ENCODE measurements at regions not wholly inside any gene's neighbourhood (a gene's known extent, or its start where the extent isn't known, plus 50 kb on each side); places are given as distances from the start of the nearest gene placed in this dataset.
"Not testable (repeated sequence)": the region's sequence is repeated elsewhere in the genome, so short reads cannot be mapped to it uniquely, and the experiment has no call there.

- TF ChIP-seq PPARA (CRISPR knock-in tag; IDR thresholded peaks at IDR 0.05; ENCODE audit: borderline replicate concordance), result no peak
- no peak for TF ChIP-seq SNAI2 (CRISPR knock-in tag; IDR thresholded peaks at IDR 0.05)
- TF ChIP-seq ZNF565 (CRISPR knock-in tag; conservative IDR thresholded peaks at IDR 0.05; ENCODE audit: low read depth), result no peak
- no peak for TF ChIP-seq ISL1 (CRISPR knock-in tag; IDR thresholded peaks at IDR 0.05)
- TF ChIP-seq ZFP30 (CRISPR knock-in tag; IDR thresholded peaks at IDR 0.05), result no peak
- no peak for ATAC-seq
Measured at GRCh38 chr2:44071454-44072046, 75.8 kb upstream of the LRPPRC start.

DNA sequence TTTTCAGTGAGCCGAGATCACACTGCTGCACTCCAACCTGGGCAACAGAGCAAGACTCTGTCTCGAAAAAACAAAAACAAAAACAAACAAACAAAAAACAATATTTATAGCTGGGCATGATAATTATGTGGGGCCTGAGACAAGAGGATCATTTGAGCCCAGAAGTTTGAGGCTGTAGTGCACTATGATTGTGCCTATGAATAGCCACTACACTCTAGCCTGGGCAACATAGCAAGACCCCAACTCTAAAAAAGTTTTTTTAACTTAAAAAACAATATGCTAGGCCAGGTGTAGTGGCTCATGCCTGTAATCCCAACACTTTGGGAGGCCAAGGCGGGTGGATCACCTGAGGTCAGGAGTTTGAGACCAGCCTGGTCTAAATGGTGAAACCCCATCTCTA lies 77.9 kb upstream of the LRPPRC start:
- not testable (repeated sequence) for ATAC-seq

DNA sequence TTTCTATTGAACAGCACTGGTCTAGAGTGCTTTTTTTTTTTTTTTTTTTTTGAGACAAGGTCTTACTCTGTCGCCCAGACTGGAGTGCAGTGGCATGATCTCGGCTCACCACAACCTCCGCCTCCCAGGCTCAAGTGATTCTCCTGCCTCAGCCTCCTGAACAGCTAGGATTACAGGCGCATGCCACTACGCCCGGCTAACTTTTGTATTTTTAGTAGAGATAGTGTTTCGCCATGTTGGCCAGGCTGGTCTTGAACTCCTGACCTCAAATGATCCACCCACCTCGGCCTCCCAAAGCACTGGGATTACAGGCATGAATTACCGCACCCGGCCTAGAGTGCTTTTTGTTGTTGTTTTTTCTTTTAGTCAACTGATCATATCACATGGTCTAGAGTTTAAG lies 79.0 kb upstream of the LRPPRC start:
- ATAC-seq, result not testable (repeated sequence)

DNA sequence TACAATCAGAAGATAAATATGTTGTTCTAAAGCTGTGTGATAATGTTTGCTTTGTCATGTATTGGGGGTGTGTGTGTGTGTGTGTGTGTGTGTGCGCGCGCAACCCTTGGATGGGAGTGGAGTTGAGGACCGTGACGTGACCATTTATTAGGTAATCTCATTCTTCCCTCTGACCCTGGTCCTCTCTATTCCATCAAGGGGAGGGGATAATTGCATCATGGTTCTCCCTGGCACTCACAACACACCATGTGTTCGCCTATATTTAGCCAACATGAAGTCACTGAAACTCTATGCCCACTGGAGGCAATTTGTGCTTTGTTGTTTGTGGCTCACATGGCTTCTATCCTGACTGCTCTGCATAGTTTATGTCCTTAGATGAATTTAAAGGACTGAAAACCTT lies 79.8 kb upstream of the LRPPRC start:
- no peak for TF ChIP-seq ZFP3 (CRISPR knock-in tag; IDR thresholded peaks at IDR 0.05)
- TF ChIP-seq PPARA (CRISPR knock-in tag; IDR thresholded peaks at IDR 0.05; ENCODE audit: borderline replicate concordance), result no peak
- TF ChIP-seq, protein P1, sequence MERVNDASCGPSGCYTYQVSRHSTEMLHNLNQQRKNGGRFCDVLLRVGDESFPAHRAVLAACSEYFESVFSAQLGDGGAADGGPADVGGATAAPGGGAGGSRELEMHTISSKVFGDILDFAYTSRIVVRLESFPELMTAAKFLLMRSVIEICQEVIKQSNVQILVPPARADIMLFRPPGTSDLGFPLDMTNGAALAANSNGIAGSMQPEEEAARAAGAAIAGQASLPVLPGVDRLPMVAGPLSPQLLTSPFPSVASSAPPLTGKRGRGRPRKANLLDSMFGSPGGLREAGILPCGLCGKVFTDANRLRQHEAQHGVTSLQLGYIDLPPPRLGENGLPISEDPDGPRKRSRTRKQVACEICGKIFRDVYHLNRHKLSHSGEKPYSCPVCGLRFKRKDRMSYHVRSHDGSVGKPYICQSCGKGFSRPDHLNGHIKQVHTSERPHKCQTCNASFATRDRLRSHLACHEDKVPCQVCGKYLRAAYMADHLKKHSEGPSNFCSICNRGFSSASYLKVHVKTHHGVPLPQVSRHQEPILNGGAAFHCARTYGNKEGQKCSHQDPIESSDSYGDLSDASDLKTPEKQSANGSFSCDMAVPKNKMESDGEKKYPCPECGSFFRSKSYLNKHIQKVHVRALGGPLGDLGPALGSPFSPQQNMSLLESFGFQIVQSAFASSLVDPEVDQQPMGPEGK (CRISPR knock-in tag; IDR thresholded peaks at IDR 0.05; ENCODE audit: borderline replicate concordance), result no peak
- TF ChIP-seq SNAI2 (CRISPR knock-in tag; IDR thresholded peaks at IDR 0.05), result no peak
- ATAC-seq, result peak; percentile 65

- no peak for TF ChIP-seq TCF4 (CRISPR knock-in tag; IDR thresholded peaks at IDR 0.05; ENCODE audit: borderline replicate concordance)
- no peak for TF ChIP-seq PPARA (CRISPR knock-in tag; IDR thresholded peaks at IDR 0.05; ENCODE audit: borderline replicate concordance)
- TF ChIP-seq SNAI2 (CRISPR knock-in tag; IDR thresholded peaks at IDR 0.05), result no peak
- TF ChIP-seq CSRNP3 (CRISPR knock-in tag; IDR thresholded peaks at IDR 0.05), result no peak
- TF ChIP-seq, protein P2, sequence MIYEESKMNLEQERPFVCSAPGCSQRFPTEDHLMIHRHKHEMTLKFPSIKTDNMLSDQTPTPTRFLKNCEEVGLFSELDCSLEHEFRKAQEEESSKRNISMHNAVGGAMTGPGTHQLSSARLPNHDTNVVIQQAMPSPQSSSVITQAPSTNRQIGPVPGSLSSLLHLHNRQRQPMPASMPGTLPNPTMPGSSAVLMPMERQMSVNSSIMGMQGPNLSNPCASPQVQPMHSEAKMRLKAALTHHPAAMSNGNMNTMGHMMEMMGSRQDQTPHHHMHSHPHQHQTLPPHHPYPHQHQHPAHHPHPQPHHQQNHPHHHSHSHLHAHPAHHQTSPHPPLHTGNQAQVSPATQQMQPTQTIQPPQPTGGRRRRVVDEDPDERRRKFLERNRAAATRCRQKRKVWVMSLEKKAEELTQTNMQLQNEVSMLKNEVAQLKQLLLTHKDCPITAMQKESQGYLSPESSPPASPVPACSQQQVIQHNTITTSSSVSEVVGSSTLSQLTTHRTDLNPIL (CRISPR knock-in tag; IDR thresholded peaks at IDR 0.05; ENCODE audit: low read depth), result no peak
- TF ChIP-seq, protein P3, sequence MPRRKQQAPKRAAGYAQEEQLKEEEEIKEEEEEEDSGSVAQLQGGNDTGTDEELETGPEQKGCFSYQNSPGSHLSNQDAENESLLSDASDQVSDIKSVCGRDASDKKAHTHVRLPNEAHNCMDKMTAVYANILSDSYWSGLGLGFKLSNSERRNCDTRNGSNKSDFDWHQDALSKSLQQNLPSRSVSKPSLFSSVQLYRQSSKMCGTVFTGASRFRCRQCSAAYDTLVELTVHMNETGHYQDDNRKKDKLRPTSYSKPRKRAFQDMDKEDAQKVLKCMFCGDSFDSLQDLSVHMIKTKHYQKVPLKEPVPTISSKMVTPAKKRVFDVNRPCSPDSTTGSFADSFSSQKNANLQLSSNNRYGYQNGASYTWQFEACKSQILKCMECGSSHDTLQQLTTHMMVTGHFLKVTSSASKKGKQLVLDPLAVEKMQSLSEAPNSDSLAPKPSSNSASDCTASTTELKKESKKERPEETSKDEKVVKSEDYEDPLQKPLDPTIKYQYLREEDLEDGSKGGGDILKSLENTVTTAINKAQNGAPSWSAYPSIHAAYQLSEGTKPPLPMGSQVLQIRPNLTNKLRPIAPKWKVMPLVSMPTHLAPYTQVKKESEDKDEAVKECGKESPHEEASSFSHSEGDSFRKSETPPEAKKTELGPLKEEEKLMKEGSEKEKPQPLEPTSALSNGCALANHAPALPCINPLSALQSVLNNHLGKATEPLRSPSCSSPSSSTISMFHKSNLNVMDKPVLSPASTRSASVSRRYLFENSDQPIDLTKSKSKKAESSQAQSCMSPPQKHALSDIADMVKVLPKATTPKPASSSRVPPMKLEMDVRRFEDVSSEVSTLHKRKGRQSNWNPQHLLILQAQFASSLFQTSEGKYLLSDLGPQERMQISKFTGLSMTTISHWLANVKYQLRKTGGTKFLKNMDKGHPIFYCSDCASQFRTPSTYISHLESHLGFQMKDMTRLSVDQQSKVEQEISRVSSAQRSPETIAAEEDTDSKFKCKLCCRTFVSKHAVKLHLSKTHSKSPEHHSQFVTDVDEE (CRISPR knock-in tag; IDR thresholded peaks at IDR 0.05), result no peak
- TF ChIP-seq ESRRG (CRISPR knock-in tag; IDR thresholded peaks at IDR 0.05), result no peak
- no peak for TF ChIP-seq ZFP30 (CRISPR knock-in tag; IDR thresholded peaks at IDR 0.05)
- TF ChIP-seq ISL1 (CRISPR knock-in tag; IDR thresholded peaks at IDR 0.05), result no peak
- TF ChIP-seq ZC3H10 (CRISPR knock-in tag; IDR thresholded peaks at IDR 0.05), result no peak
- TF ChIP-seq, protein P1 (CRISPR knock-in tag; IDR thresholded peaks at IDR 0.05; ENCODE audit: borderline replicate concordance), result no peak
- TF ChIP-seq TOX (CRISPR knock-in tag; IDR thresholded peaks at IDR 0.05; ENCODE audit: borderline replicate concordance), result no peak
- ATAC-seq, result no peak
Measured at GRCh38 chr2:44077942-44078511, 82.2 kb upstream of the LRPPRC start.

All from SK-N-SH treated with all-trans-retinoic acid at 6 μM for 48 hours (cell line).